GM12864 (cell line): ENCODE measurements at regions not wholly inside any gene's neighbourhood (a gene's known extent, or its start where the extent isn't known, plus 50 kb on each side); places are given as distances from the start of the nearest gene placed in this dataset.

ENCODE experiments used
- DNase-seq: peaks from one replicate; pipeline ENCODE4 v3.0.0-alpha.2; 2011; ENCODE audit warnings: low read depth
- H3K4me3 ChIP-seq: 2 replicates; pipeline ENCODE4 v1.5.1; 2011; ENCODE audit warnings: mild to moderate bottlenecking, low read depth, low read length, control low read depth
- TF ChIP-seq, protein P1 (sequence below): IDR thresholded peaks from 2 replicates; pipeline ENCODE4 v1.5.1; 2011; ENCODE audit warnings: low read depth, mild to moderate bottlenecking, moderate library complexity, low read length, control low read depth, inconsistent platforms; ENCODE audit errors: missing control alignments

DNA sequence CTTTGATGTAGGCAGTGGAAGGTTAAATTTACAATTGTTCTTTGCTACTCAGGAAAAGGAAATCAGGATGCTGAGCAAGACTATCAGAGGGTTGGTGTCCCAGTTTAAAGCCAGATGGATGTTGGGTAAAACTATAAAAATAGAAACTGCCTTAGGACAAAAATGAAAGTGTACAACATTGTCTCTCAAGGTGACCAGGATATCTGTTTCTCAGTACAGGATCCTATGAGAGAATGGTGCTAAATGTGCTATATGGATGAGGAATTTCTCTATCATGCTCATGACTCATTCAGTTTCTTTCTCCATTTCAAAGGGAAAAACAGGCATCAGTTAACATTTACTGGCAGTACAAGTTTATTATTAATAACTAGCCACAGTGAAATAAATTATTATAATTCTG lies 534.2 kb upstream of the GJE1 start:
- H3K4me3 ChIP-seq, result no peak overlapping the region
- DNase-seq, result no peak
- TF ChIP-seq, protein P1, sequence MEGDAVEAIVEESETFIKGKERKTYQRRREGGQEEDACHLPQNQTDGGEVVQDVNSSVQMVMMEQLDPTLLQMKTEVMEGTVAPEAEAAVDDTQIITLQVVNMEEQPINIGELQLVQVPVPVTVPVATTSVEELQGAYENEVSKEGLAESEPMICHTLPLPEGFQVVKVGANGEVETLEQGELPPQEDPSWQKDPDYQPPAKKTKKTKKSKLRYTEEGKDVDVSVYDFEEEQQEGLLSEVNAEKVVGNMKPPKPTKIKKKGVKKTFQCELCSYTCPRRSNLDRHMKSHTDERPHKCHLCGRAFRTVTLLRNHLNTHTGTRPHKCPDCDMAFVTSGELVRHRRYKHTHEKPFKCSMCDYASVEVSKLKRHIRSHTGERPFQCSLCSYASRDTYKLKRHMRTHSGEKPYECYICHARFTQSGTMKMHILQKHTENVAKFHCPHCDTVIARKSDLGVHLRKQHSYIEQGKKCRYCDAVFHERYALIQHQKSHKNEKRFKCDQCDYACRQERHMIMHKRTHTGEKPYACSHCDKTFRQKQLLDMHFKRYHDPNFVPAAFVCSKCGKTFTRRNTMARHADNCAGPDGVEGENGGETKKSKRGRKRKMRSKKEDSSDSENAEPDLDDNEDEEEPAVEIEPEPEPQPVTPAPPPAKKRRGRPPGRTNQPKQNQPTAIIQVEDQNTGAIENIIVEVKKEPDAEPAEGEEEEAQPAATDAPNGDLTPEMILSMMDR, result no peak

DNA sequence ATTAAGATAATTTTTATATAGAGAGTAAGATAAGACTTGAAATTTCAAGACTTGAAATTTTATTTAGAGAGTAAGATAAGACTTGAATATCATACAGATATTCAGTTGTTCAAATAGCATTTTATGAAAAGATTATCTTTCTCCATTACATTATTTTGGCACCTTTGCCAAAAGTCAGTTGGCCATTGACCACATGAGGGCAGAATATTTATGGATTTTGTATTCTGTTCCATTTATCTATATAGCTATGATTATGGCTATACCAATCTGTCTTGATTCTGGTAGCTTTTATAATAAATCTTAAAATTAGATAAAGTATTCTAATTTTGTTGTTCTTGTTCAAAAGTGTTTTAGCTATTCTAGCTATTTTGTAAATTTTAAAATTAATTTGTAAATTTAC lies 537.9 kb upstream of the GJE1 start:
- no peak overlapping the region for H3K4me3 ChIP-seq
- DNase-seq, result no peak
- TF ChIP-seq, protein P1, result no peak

DNA sequence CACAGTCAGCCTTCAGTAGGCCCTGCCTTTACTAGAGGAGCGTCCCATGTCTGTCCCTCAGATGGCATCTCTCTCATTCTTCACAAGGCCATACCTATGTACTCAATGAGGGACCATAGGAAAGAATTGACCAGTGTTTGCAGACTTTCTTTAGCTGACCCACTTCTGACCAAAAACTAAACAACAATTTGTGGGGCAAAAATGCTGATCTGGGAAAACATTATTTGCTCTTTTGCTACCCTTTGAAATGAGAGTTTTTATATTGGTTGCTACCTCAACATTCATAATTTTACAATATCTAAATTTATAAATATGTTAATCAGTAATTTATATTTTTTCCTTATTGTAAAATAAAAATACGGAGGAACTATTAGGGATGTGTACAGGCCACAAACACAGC lies 539.4 kb upstream of the GJE1 start:
- TF ChIP-seq, protein P1, result no peak
- no peak overlapping the region for H3K4me3 ChIP-seq
- no peak for DNase-seq

DNA sequence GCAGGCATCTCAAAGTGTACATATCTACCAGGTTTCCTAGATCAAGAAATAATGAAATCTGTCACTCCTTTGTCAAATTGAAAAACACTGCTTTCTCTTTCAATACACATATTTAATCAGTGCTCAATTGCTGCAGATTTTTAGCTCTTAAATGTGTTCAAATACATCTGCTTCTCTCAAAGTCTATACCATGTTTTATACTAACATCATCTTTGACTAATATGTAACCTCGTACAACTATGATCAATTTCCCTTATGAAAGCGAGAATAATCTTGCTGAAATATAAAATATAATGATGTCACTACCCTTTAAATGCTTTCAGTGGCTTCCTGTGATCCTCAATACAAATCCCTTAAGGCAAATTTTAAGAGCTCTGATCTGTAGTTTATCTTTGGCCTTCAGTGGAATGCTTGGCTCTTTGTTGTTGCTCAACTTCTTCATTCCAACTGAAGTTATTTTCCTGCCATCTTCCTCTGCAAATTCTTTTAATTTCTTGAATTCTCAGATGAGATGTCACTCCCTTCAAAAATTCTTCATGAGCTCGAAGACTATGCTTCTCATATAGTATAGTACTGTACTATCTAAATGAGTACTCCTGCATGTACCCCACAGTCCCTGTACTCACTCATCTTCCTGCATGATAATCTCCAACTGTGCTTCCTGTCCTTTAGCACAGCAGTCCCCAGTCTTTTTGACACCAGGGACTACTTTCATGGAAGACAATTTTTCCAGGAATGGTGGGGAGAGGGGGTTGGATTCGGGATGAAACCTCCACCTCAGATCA lies 545.1 kb upstream of the GJE1 start:
- TF ChIP-seq, protein P1, result no peak
- no peak for DNase-seq
- H3K4me3 ChIP-seq, result no peak overlapping the region

DNA sequence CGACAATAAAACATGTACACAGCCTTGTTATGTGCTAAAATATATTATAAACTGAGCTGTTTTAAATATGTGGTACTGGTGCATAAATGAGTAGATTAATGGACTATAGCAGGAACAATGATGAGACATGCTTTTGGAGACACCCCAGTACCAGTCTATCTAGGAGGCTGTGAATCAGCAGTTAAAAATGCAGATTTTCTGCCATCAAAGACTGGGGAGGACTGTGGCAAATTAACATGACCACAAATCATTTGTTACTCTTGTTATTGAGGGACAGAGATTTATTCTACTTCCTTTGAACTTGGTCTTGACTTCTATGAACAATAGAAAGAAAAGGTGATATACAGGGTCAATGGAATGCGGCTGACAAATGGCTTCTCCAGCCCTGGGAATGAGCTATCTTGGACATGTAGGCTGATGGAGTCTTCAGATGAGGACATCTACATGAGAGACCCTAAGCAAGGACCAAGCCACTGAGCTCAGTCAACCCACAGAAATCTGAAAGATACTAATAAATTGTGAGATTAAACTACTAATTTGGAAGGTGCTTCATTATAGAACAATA lies 551.7 kb upstream of the GJE1 start:
- no peak overlapping the region for H3K4me3 ChIP-seq
- no peak for DNase-seq
- TF ChIP-seq, protein P1, result no peak

DNA sequence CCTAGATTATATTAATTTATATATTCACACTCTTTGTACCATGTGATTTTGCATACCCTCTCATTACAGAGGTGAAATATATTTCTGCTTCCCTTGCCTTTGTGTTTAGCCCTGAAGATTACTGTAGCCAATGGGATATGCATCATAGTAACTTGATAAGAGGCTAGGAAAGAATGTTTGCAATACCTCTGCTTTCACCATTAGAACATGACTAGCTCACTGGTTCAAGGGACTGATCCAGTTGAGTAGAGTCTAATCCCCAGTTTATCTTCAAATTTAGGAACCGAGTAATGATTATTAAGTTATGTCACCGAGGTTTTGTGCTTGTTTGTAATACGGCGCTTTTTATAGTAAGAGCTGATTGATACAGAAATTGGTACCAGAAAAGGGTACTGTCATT lies 552.6 kb upstream of the GJE1 start:
- no peak for DNase-seq
- TF ChIP-seq, protein P1, result no peak
- no peak overlapping the region for H3K4me3 ChIP-seq

DNA sequence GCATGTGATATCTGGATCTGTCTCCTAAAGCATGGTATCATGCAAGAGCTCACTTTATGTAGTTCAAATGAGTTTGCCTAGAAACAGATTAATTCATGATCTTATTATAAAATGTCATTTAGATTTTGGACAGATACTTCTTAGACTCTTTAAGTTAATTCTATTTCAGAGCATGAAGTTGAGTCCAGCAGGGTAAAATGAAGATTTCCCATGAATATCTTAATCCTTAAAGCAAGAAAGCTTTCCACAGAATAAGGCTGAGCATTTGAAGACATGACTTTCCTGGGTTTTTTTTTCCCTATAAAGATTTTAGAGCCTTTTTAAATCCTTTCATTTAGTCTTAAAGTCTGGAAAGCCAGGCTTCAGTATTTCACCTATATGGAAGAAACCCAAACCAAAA lies 556.0 kb upstream of the GJE1 start:
- TF ChIP-seq, protein P1, result no peak
- DNase-seq, result no peak
- no peak overlapping the region for H3K4me3 ChIP-seq
